Left lung (tissue), 4 donors: ENCODE measurements at regions not wholly inside any gene's neighbourhood (a gene's known extent, or its start where the extent isn't known, plus 50 kb on each side); places are given as distances from the start of the nearest gene placed in this dataset.

Source experiments
- ATAC-seq: fragments of 200-7000 bp; cut with Tn5 transposase; one replicate; pipeline ENCODE4 v1.9.1; 2020; ENCODE audit warnings: moderate library complexity
- DNase-seq, 4 donors: peaks; one replicate each; pipeline ENCODE4 v3.0.0-alpha.2; 2013 to 2020
- H3K27ac ChIP-seq, 2 donors: fragments of 200-600 bp; sonication (generic) in 1 of 2; one replicate each; pipeline versions ENCODE4 v1.5.0 to v1.8.0; 2020 to 2021
- H3K27me3 ChIP-seq, 2 donors: fragments of 200-600 bp; sonication (generic) in 1 of 2; one replicate each; pipeline versions ENCODE4 v1.5.0 to v1.8.0; 2020 to 2021
- H3K36me3 ChIP-seq, 2 donors: fragments of 200-600 bp; sonication (generic) in 1 of 2; one replicate each; pipeline versions ENCODE4 v1.5.0 to v1.8.0; 2020 to 2021
- H3K4me1 ChIP-seq, 2 donors: fragments of 200-600 bp; one replicate each; pipeline ENCODE4 v1.8.0; 2021
- H3K4me3 ChIP-seq, 2 donors: fragments of 200-600 bp; sonication (generic) in 1 of 2; one replicate each; pipeline versions ENCODE4 v1.5.0 to v1.8.0; 2020 to 2021; ENCODE audit warnings: mild to moderate bottlenecking in 1 of 2
- H3K9me3 ChIP-seq, 2 donors: fragments of 200-600 bp; sonication (generic) in 1 of 2; one replicate each; pipeline versions ENCODE4 v1.5.0 to v1.8.0; 2020 to 2021
- intact Hi-C, 2 donors: fragments of 100-400 bp; cut with DNase I; formaldehyde crosslinking; loops; one replicate each; pipeline versions ENCODE4 v1.11.2 to v1.14.2; 2022
- TF ChIP-seq, protein P1 (sequence below), 2 donors: fragments of 200-600 bp; sonication (generic) in 1 of 2; IDR thresholded peaks; one replicate each; pipeline versions ENCODE4 v1.5.0 to v1.8.0; 2021; ENCODE audit warnings: antibody characterized with exemption in 2 of 2
- donor health status: DM: no; HTN: yes; CAD: no.
- donor health status: DM: no; HTN: no; CAD: no.

DNA sequence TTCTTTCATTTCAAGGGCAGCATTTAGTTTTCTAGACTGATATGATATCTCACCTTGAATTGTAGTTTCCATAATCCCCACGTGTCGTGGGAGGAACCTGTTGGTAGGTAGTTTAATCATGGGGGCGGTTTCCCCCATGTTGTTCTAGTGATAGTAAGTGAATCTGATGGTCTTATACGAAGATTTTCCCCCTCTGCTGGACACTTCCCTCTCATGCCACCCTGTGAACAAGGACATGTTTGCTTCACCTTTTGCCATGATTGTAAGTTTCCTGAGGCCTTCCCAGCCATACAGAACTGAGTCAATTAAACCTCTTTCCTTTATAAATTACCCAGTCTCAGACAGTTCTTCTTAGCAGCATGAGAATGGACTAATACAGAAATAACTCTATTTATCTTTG, 851.1 kb upstream of the FAT3 start:
- Histone ChIP-seq H3K36me3 (no peaks in the 10 kb centered on the region), H3K4me1 (no peaks in the 10 kb centered on the region), H3K9me3 (no peaks in the 10 kb centered on the region), H3K27ac (no peak overlapping the region), H3K4me3 (no peak overlapping the region), H3K27me3 (no peaks in the 10 kb centered on the region)
- intact Hi-C loops, result no loop called here
- DNase-seq, result no peak
- TF ChIP-seq, protein P1, sequence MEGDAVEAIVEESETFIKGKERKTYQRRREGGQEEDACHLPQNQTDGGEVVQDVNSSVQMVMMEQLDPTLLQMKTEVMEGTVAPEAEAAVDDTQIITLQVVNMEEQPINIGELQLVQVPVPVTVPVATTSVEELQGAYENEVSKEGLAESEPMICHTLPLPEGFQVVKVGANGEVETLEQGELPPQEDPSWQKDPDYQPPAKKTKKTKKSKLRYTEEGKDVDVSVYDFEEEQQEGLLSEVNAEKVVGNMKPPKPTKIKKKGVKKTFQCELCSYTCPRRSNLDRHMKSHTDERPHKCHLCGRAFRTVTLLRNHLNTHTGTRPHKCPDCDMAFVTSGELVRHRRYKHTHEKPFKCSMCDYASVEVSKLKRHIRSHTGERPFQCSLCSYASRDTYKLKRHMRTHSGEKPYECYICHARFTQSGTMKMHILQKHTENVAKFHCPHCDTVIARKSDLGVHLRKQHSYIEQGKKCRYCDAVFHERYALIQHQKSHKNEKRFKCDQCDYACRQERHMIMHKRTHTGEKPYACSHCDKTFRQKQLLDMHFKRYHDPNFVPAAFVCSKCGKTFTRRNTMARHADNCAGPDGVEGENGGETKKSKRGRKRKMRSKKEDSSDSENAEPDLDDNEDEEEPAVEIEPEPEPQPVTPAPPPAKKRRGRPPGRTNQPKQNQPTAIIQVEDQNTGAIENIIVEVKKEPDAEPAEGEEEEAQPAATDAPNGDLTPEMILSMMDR (IDR thresholded peaks at IDR 0.05), result no peak
- ATAC-seq, result no peak

DNA sequence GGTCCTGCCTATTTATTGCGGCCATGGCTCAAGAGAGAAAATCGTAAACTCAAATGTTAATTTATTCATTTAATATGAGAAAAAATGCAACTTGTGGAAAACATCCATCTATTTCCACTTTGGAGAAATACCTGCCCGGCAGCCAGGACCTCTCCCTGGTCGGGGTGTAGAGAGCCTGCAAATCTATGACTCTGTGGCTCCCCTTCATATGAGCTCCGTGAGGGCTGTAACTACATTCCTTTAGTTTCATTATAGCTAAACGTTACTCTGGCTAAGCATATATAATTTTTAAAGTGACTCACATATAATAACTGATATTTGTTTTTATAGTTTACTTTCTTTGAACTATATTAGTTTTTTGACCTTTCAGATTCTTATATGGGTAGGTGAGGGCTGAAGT, 857.8 kb upstream of the FAT3 start:
- no peak overlapping the region for H3K27ac ChIP-seq
- intact Hi-C loops, result no loop called here

DNA sequence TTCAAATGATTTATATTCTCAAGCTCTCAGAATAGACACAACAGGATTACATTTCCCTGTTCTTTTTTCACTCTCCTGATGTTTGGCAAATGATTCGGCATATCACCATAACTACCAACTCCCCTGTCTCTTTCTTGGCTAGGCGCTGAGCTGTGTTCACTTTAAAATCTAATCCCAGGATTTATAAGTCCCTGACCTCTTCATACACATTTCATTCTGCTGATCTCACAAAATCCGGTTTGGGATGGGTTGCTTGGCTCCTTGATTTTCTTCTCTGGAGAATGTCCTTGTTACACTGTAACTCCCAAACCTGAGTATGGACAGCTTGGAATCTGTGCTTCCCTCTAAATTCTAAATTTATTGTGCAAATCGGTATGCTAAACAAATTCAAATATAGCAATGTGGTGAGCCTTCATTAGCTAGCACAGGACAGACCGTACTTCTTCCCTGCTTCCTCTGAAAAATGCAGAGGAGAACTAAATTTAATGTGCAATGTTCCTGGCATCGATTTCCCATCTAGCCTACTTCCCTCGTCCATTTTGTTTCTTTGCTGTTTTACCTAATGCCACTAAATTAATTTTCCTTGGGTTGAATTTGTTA, 858.5 kb upstream of the FAT3 start:
- Histone ChIP-seq H3K36me3 (no peaks in the 10 kb centered on the region), H3K4me1 (no peaks in the 10 kb centered on the region), H3K9me3 (no peaks in the 10 kb centered on the region), H3K27me3 (no peaks in the 10 kb centered on the region), H3K4me3 (no peak overlapping the region), H3K27ac (no peak overlapping the region)
- intact Hi-C loops, result no loop called here
- ATAC-seq (no peak), DNase-seq (no peak)
- TF ChIP-seq, protein P1 (IDR thresholded peaks at IDR 0.05), result no peak

More for the DNA sequence above, 857.8 kb upstream of the FAT3 start:
- ATAC-seq (no peak), DNase-seq (no peak)
- TF ChIP-seq, protein P1 (IDR thresholded peaks at IDR 0.05), result no peak
- H3K9me3 ChIP-seq, result no peaks in the 10 kb centered on the region
- H3K4me1 ChIP-seq, result no peaks in the 10 kb centered on the region
- H3K27me3 ChIP-seq, result no peaks in the 10 kb centered on the region
- no peak overlapping the region for H3K4me3 ChIP-seq
- no peaks in the 10 kb centered on the region for H3K36me3 ChIP-seq

DNA sequence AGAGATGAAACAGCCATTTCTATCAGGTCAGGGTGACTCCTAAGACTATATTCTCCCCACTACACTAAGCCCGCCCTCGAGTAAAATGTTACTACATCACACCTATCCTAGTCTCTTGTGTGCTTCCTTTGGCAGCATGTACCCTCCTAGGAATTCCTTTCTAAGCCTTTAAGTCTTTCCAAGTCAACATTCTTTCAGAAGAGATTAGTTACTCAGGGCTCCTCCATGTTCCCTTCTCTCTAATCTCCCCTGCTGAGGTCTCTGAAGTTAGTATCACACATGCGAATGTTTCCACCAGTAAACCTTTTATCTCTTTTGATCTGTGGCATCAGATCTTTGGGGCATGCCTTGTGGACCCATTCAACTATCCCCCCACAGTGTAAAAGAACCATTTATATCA, 873.7 kb upstream of the FAT3 start:
- Histone ChIP-seq H3K27ac (no peak overlapping the region), H3K4me1 (no peaks in the 10 kb centered on the region), H3K4me3 (no peak overlapping the region), H3K27me3 (no peaks in the 10 kb centered on the region), H3K36me3 (no peaks in the 10 kb centered on the region), H3K9me3 (peaks cover 0 to 2% of the 10 kb centered on the region in 2 donors)
- DNase-seq, result no peak
- intact Hi-C loops, result no loop called here
- ATAC-seq, result no peak
- TF ChIP-seq, protein P1 (IDR thresholded peaks at IDR 0.05), result no peak

DNA sequence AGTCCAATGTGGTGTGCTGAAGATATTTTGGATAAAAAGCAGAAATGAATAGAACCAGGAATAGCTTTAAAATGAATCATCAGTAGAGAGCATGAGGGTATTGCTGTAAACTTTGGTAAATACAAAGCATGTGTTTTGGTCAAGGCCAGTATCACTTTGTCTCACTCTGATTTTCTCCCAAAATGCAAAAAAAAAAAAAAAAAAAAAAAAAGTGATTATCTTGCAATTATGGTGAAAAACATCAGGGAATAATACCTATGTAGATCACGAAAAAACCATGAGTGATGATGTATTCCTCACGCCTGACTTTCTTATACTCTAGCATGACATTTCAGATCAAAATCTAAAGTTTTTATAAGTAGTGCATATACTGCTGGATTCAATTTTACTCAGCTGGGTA, 897.9 kb upstream of the FAT3 start:
- DNase-seq (no peak), ATAC-seq (no peak)
- H3K4me3 ChIP-seq, result no peak overlapping the region
- H3K36me3 ChIP-seq, result no peaks in the 10 kb centered on the region
- no peaks in the 10 kb centered on the region for H3K4me1 ChIP-seq
- no peak overlapping the region for H3K27ac ChIP-seq
- H3K9me3 ChIP-seq, result peaks cover 0 to 7% of the 10 kb centered on the region in 2 donors
- intact Hi-C loops, result no loop called here
- TF ChIP-seq, protein P1 (IDR thresholded peaks at IDR 0.05), result no peak
- no peaks in the 10 kb centered on the region for H3K27me3 ChIP-seq
